B cell (primary cell): ENCODE measurements at regions not wholly inside any gene's neighbourhood (a gene's known extent, or its start where the extent isn't known, plus 50 kb on each side); places are given as distances from the start of the nearest gene placed in this dataset.

Experiments
- ATAC-seq: fragments of 200-7000 bp; cut with Tn5 transposase; one replicate; pipeline ENCODE4 v1.10.0; 2021; ENCODE audit warnings: low read depth, mild to moderate bottlenecking, moderate number of reproducible peaks, moderate library complexity
- CTCF ChIA-PET: fragments of 350-600 bp; sonication (Branson Sonifier 250); formaldehyde crosslinking; loops from one replicate; lab custom pipeline; 2021; ENCODE audit warnings: antibody characterized with exemption, inconsistent platforms; lab: Charles Lee
- POLR2A ChIA-PET: fragments of 350-600 bp; sonication (Branson Sonifier 250); formaldehyde crosslinking; loops from one replicate; lab custom pipeline; 2021; ENCODE audit warnings: antibody characterized with exemption; lab: Charles Lee
- DNase-seq: peaks from one replicate; pipeline ENCODE4 v3.0.0; 2013
- H2AFZ ChIP-seq: 2 replicates; pipeline ENCODE4 v1.6.1; 2012; ENCODE audit warnings: mild to moderate bottlenecking, low read depth, low read length; ENCODE audit not compliant: insufficient read depth, poor library complexity, severe bottlenecking
- H3K27ac ChIP-seq, 2 donors: 1 replicate in 1 of 2; 2 replicates in 1 of 2; pipeline ENCODE4 v1.5.1; 2012 to 2013; ENCODE audit warnings: low read length in 2 of 2, mild to moderate bottlenecking in 2 of 2, moderate library complexity in 1 of 2
- H3K27me3 ChIP-seq, 4 experiments: fragments of 200-600 bp in 1 of 4; sonication (generic) in 1 of 4; replicated peaks in 1 of 4; 1 replicate in 2 of 4; 2 replicates in 2 of 4; pipeline versions ENCODE4 v1.6.1 to v1.7.0; 2013 to 2016; ENCODE audit warnings: low read length in 3 of 4, mild to moderate bottlenecking in 2 of 4, mixed read lengths in 1 of 4, moderate library complexity in 1 of 4; ENCODE audit not compliant: insufficient read depth in 4 of 4, control insufficient read depth in 3 of 4; ENCODE audit errors: control extremely low read depth in 1 of 4
- H3K36me3 ChIP-seq, 2 experiments: replicated peaks in 1 of 2; 1 replicate in 1 of 2; 2 replicates in 1 of 2; pipeline versions ENCODE4 v1.6.1 to v1.7.1; 2013; ENCODE audit warnings: low read length in 1 of 2; ENCODE audit not compliant: insufficient read depth in 2 of 2, control insufficient read depth in 1 of 2; ENCODE audit errors: control extremely low read depth in 1 of 2, extremely low read depth in 1 of 2
- H3K4me1 ChIP-seq, 2 donors: fragments of 200-600 bp in 1 of 2; sonication (generic) in 1 of 2; 1 replicate in 1 of 2; 2 replicates in 1 of 2; pipeline versions ENCODE4 v1.5.1 to v1.6.1; 2013 to 2017; ENCODE audit warnings: low read length in 2 of 2; ENCODE audit not compliant: control insufficient read depth in 2 of 2, insufficient read depth in 2 of 2
- H3K4me2 ChIP-seq: replicated peaks from 2 replicates; pipeline ENCODE3; 2012; ENCODE audit warnings: mild to moderate bottlenecking, low read depth, low read length; ENCODE audit not compliant: poor library complexity, severe bottlenecking
- H3K4me3 ChIP-seq, 5 experiments: fragments of 200-600 bp in 1 of 5; sonication (generic) in 1 of 5; 1 replicate in 3 of 5; 2 replicates in 2 of 5; pipeline versions ENCODE4 v1.5.1 to v1.7.0; 2011 to 2016; ENCODE audit warnings: low read length in 4 of 5, mild to moderate bottlenecking in 4 of 5, low read depth in 2 of 5, control low read depth in 1 of 5, moderate library complexity in 1 of 5; ENCODE audit not compliant: insufficient read depth in 1 of 5; ENCODE audit errors: control extremely low read depth in 1 of 5, extremely low read depth in 1 of 5
- H3K79me2 ChIP-seq: fragments of 200-600 bp; sonication (generic); one replicate; pipeline ENCODE4 v1.6.0; 2016; ENCODE audit warnings: low read length; ENCODE audit not compliant: control insufficient read depth, insufficient read depth
- H3K9ac ChIP-seq: fragments of 200-600 bp; sonication (generic); 2 replicates; pipeline ENCODE4 v1.6.1; 2017; ENCODE audit warnings: mild to moderate bottlenecking, low read length, moderate library complexity
- H3K9me3 ChIP-seq, 3 donors: one replicate each; pipeline versions ENCODE4 v1.6.1 to v1.7.1; 2013; ENCODE audit warnings: low read length in 2 of 3; ENCODE audit not compliant: control insufficient read depth in 2 of 3, insufficient read depth in 1 of 3; ENCODE audit errors: control extremely low read depth in 1 of 3
- H4K20me1 ChIP-seq: 2 replicates; pipeline ENCODE4 v1.6.0; 2012; ENCODE audit warnings: mild to moderate bottlenecking, low read length; ENCODE audit not compliant: insufficient read depth, control insufficient read depth, poor library complexity, severe bottlenecking
- H3K27ac Mint-ChIP-seq: one replicate; pipeline ENCODE4 v1.8.0; 2021; ENCODE audit warnings: mixed read lengths
- H3K27me3 Mint-ChIP-seq: one replicate; pipeline ENCODE4 v1.8.0; 2021; ENCODE audit warnings: mixed read lengths
- H3K4me1 Mint-ChIP-seq: one replicate; pipeline ENCODE4 v1.8.0; 2021; ENCODE audit warnings: mixed read lengths
- H3K4me3 Mint-ChIP-seq: one replicate; pipeline ENCODE4 v1.8.0; 2021; ENCODE audit warnings: mixed read lengths
- H3K9me3 Mint-ChIP-seq: one replicate; pipeline ENCODE4 v1.8.0; 2022; ENCODE audit warnings: mixed read lengths; ENCODE audit not compliant: insufficient read depth
- CTCF ChIP-seq: fragments of 200-600 bp; IDR thresholded peaks from one replicate; pipeline ENCODE4 v1.8.0; 2022; ENCODE audit warnings: antibody characterized with exemption, mild to moderate bottlenecking
- EZH2 ChIP-seq: IDR thresholded peaks from 2 replicates; pipeline ENCODE4 v1.6.1; 2012; ENCODE audit warnings: borderline replicate concordance, low read depth, mild to moderate bottlenecking, moderate library complexity, low read length; ENCODE audit not compliant: insufficient read depth, poor library complexity, severe bottlenecking
- WGBS: methylation state at CpG from one replicate; pipeline ENCODE4 v1.1.5; 2013; ENCODE audit warnings: missing lambda C conversion rate; ENCODE audit not compliant: insufficient coverage; 5-methylcytosine and 5-hydroxymethylcytosine counted together
- intact Hi-C: fragments of 100-400 bp; cut with micrococcal nuclease; formaldehyde crosslinking; loops from one replicate; pipeline ENCODE4 v1.10.0; 2022

DNA sequence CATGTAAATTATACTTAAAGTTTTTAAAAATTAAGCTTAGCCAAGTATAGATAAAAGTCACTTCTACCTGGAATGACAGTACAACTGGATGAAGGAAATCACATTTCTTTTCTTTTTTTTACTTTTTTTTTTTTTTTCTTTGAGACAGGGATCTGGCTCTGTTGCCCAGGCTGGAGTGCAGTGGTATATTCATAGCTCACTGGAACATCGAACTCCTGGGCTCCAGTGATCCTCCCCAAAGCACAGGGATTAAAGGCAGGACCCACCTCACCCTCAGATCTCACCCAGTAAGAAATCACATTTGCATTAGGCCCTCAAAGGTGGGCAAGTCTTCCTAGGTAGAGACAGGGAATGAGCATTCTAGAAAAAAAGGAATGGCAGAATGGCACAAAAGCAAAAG lies 69.5 kb upstream of the C1GALT1 start:
- Mint-ChIP-seq H3K27me3 (peaks cover 4% of the 10 kb centered on the region), H3K4me1 (no peaks in the 10 kb centered on the region), H3K9me3 (no peaks in the 10 kb centered on the region), H3K4me3 (no peak overlapping the region), H3K27ac (no peak overlapping the region)
- CTCF ChIA-PET: interaction anchor here (1.2 to 2.1 kb wide), 2 partner anchors 9 to 70 kb away, joined by 3 to 9 read pairs; partner anchors contain the start of gene C1GALT1
- H3K27me3 ChIP-seq: peaks cover 0 to 2% (median 0%) of the 10 kb centered on the region in 4 experiments
- no peaks in the 10 kb centered on the region for H3K4me1 ChIP-seq
- peaks cover 0 to 7% (median 0%) of the 10 kb centered on the region in 3 donors for H3K9me3 ChIP-seq
- WGBS: 100% methylated on average over 1 of the region's 1 CpG
- no peaks in the 10 kb centered on the region for H4K20me1 ChIP-seq
- H3K4me3 ChIP-seq: no peak overlapping the region
- H3K36me3 ChIP-seq: no peaks in the 10 kb centered on the region
- DNase-seq (no peak), ATAC-seq (no peak)
- H3K9ac ChIP-seq: no peak overlapping the region
- no peak overlapping the region for H3K27ac ChIP-seq
- TF ChIP-seq CTCF: no peak
- no peak for TF ChIP-seq EZH2
- no peak overlapping the region for H3K4me2 ChIP-seq
- POLR2A ChIA-PET: interaction anchor here (0.7 kb wide), 1 partner anchor 415 kb away, joined by 3 read pairs; no protein-coding TSS in a partner anchor
- intact Hi-C loops: no loop called here
- no peak overlapping the region for H2AFZ ChIP-seq
- no peaks in the 10 kb centered on the region for H3K79me2 ChIP-seq

DNA sequence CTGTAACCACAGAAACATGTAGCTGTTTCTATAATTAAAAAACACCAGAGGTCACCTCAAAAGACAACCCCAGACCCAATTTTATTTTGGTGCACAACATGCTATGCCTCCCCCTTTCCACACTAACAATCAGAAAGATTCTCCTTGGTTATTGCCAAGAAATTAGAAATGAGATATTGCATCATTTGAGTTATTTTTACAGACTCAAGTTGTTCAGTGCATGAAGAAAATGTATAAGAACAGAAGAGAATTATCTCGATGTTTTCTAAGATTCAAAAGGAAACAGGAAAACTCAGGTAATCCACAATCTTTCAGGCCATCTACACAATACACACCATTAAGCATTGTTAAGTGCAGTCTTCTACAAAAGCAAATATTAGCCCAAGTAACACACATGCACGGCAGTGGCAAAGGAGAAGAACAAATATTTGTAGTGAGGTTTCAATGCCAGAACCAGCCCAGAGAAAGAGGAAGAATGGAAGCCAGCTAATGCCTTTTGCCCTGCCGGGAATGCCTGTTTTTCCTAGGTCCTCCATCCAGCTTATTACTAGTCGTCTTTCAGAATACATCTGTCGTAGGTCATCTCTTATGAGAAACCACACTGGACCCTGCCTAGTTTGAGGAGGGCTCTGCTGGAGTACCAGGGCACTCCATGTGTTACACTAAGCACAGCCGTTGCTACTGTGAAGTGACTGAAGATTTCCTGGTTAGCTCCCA lies 67.6 kb upstream of the C1GALT1 start:
- H3K4me2 ChIP-seq: no peak overlapping the region
- ATAC-seq: no peak
- POLR2A ChIA-PET: interaction anchor here (0.5 kb wide), 1 partner anchor 554 kb away, joined by 3 read pairs; no protein-coding TSS in a partner anchor
- H3K27ac Mint-ChIP-seq: no peak overlapping the region
- no peaks in the 10 kb centered on the region for H3K9me3 ChIP-seq
- no peak overlapping the region for H3K4me3 ChIP-seq
- 98% methylated on average over 5 of the region's 6 CpGs for WGBS
- H3K9ac ChIP-seq: no peak overlapping the region
- H4K20me1 ChIP-seq: no peaks in the 10 kb centered on the region
- H3K27me3 Mint-ChIP-seq: peaks cover 4% of the 10 kb centered on the region
- no peaks in the 10 kb centered on the region for H3K79me2 ChIP-seq
- CTCF ChIA-PET: interaction anchor here (1.0 to 1.4 kb wide), 4 partner anchors 9 to 13 kb away, joined by 3 to 4 read pairs (median 4); no protein-coding TSS in a partner anchor
- H3K4me3 Mint-ChIP-seq: no peak overlapping the region
- H2AFZ ChIP-seq: no peak overlapping the region
- H3K36me3 ChIP-seq: no peaks in the 10 kb centered on the region
- H3K27ac ChIP-seq: no peak overlapping the region
- no peak for DNase-seq
- H3K4me1 ChIP-seq: no peaks in the 10 kb centered on the region
- H3K4me1 Mint-ChIP-seq: no peaks in the 10 kb centered on the region
- peaks cover 0 to 2% (median 0%) of the 10 kb centered on the region in 4 experiments for H3K27me3 ChIP-seq
- no peak for TF ChIP-seq EZH2
- TF ChIP-seq CTCF: no peak
- intact Hi-C loops: no loop called here
- no peaks in the 10 kb centered on the region for H3K9me3 Mint-ChIP-seq
